Retina (tissue), 1 donor: ENCODE measurements at regions not wholly inside any gene's neighbourhood (a gene's known extent, or its start where the extent isn't known, plus 50 kb on each side); places are given as distances from the start of the nearest gene placed in this dataset.

Experiments used
- DNase-seq: peaks from one replicate; pipeline ENCODE4 v3.0.0-alpha.2; 2016

DNA sequence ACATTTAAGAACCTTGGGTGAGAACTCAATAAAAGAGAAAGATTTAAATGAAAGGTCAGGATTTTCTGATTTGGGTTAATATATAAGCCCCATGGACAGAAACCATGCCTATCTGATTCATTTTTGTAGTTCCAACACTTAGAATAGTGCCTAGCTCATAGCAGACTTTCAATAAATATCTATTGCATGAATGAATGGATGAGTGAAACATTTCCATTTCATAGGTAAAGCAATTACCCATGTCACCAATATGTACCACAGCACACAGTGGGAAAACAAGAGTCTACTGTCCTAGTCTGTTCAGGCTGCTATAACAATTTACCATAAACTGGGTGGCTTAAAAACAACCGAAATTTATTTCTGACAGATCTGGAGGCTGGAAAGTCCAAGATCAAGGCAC is 63.9 kb upstream of the PTPN13 start:
- DNase-seq: no peak

DNA sequence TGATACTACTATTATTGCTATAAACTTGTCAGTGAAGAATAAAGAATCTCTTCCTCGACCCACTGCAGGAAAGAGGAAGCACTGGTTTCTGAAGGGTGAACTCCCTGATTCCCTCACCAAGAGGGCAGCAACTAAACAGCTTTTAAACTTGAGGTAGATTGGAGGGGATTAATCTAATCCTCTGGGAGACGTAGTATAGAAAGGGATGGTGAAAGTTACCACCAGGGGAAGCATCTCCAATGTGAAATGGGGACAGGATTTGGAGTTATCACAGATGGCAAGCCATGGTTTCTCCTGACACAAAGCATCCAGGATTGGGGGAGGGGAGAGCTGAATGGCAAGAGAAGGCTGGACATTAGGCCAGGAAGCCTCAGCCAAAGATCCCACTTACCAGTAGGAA is 62.7 kb upstream of the PTPN13 start:
- DNase-seq: no peak

DNA sequence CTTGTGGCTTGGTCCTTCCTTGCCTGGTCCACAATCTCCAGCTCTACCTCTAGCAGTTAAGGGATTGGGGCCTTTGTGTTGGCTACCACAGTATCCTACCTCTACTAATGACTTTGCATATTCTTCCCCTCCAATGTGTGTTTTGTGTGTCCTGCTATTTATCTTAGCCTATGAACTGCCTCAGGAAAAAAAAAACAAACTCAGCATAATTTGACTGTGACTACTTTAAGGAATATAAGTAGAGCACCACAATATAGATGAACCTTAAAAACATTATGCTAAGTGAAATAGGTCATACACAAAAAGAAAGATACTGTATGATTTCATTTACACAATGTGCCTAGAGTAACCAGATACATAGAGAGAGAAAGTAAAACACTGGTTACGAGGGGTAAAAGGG is 61.3 kb upstream of the PTPN13 start:
- DNase-seq: no peak

DNA sequence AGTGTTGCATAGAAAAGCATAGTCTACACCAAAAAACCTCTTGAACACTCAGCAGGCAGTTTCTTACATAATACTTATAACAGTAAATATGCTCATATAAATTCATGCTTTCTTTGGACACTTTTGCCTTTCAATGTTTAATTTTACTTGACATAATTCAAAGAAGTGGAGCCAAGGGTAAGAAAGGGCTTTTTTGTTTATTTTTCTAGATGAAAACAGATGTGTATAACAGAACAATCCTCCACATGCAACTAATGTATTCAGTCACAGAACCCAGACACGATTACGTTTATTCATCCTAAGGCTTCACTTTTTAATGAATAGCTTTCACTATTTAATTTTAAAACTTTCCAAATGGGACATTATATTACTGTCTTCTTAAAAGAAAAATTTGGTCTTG is 58.0 kb upstream of the PTPN13 start:
- no peak for DNase-seq

DNA sequence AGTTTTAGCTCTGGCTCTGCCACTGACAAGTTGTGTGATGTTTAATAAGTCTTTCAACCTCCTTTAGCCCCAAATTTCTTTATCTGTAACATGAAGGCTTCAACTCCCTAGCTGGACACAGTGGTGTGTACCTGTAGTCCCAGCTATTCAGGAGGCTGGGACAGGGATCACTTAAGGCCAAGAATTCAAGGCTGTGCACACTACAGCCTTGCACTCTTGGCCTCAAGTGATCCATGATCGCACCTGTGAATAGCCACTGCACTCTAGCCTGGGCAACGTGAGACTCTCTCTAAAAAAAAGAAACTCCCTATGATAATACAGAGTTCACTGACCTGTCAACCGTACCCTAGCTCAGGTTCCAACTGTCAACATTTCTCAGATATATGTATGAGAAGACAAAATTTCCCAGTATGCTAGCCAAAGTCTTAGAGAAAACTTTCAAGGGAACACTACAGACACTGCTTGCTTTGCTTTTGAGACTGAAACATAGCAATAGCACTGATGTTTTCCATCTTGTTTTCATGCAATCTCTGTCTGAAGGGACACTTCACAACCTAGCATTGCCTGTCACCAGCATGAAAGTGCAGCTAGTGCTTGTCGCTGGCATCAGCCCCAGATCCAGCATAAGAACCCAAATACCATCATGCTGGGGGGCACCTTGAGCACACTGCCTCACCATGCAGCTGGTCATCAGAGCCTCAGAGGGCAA is 51.6 kb upstream of the PTPN13 start:
- no peak for DNase-seq

DNA sequence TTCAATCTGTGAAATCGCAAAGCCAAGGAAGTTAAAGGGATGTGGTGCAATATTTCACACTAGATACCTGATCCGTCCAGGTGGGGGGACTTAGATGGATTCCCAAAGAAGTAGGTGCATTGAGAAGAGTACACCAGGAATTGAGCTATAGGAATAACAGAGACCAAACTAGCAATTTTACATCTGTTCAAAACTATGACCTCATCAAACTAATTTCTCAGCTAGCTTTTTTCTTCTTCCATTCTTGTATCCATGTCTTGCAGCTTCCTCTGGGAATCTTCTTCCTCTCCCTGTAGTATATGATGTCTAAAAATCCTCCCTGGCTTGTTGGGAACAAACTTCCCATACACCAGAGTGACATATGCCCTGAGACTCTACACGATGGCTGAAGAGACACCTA is 51.0 kb upstream of the PTPN13 start:
- DNase-seq: no peak

DNA sequence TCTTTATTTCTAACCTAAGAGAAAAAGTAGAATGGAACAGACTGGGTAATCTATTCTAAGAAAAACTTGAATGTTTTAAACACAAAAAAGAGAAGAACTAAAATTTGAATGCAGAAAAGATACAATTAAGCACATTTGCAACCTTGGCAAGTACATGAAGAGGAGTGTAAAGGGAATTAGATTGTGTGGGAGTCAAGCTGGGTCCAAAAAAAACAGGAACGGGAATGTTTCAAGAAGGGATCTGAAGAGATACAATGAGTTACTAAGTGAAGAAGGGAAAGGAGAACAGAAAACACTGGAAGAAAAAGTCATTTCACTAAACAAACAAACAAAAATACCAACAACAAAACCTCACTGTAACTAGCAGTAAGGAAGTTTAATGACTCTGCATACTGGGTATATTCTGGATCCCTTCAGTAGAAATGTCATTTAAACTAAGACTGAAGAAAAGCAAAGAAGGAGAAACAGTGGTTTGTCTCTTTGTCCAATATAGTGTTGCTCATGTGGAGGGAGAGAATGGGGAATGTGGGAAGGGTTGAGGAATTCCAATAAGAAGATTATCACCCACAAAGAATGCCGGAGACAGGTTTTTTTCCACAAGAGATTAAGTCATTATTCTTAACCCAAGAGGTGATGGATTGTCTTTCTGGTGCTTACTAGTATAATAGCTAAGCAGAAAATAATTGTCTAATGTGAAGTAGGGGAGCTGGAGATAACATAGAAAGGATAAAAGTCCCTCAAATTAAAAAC is 50.4 kb upstream of the PTPN13 start:
- DNase-seq: no peak

DNA sequence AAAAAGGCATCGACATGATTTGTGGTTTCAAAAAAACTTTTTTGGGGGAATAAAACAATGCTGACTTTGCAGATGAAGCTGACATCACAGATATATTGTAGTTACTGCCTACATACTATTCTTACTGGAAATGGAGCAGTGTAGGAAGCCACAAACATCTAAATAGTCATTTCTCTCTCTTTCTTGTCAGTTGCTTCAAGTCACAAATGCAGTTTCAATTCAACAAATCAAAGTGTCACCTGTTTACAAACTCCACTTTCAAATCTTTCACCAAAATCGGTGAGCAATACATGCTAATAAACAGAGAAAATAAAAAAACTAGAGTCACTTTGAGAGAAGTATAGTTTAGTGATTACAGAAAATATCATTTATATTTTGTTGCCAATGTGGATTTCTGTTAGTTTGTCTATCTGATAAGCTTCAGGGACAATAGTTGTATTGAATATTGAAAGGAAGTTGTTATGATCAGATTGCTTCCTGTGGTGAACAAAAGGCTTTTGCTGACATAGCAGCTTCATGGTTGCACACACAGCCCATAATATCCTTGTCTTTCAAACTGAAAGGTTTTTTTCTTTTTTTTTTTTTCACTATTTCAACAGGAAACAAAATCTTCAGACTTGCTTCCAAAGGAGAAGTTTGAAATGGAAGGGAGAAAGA is 49.7 kb upstream of the PTPN13 start:
- no peak for DNase-seq
